Activated gamma-delta T cell (primary cell): ENCODE measurements at regions not wholly inside any gene's neighbourhood (a gene's known extent, or its start where the extent isn't known, plus 50 kb on each side); places are given as distances from the start of the nearest gene placed in this dataset.

Experiments used
- DNase-seq: peaks from one replicate; lab custom pipeline; 2025; lab: John Stamatoyannopoulos, UW

GRCh38 chr2:195498176-195498575, 158.8 kb upstream of the SLC39A10 start:
- DNase-seq: no peak

GRCh38 chr2:195496991-195497390, 160.0 kb upstream of the SLC39A10 start:
- DNase-seq: no peak

GRCh38 chr2:195495966-195496365, 161.1 kb upstream of the SLC39A10 start:
- no peak for DNase-seq

GRCh38 chr2:195495351-195495750, 161.7 kb upstream of the SLC39A10 start:
- no peak for DNase-seq

GRCh38 chr2:195494451-195494850, 162.6 kb upstream of the SLC39A10 start:
- DNase-seq: no peak

GRCh38 chr2:195493416-195493815, 163.6 kb upstream of the SLC39A10 start:
- no peak for DNase-seq

GRCh38 chr2:195490319-195490718, 166.7 kb upstream of the SLC39A10 start:
- no peak for DNase-seq

GRCh38 chr2:195489101-195489500, 167.9 kb upstream of the SLC39A10 start:
- DNase-seq: no peak

- DNase-seq: no peak
These were observed 168.5 kb upstream of the SLC39A10 start for GRCh38 chr2:195488567-195488966.

GRCh38 chr2:195486987-195487644, 169.9 kb upstream of the SLC39A10 start:
- no peak for DNase-seq

- DNase-seq: no peak
These were observed 170.5 kb upstream of the SLC39A10 start for GRCh38 chr2:195486520-195486919.

GRCh38 chr2:195482010-195482409, 175.0 kb upstream of the SLC39A10 start:
- no peak for DNase-seq

- no peak for DNase-seq
These were observed 176.9 kb upstream of the SLC39A10 start for GRCh38 chr2:195480121-195480520.

GRCh38 chr2:195479407-195479806, 177.6 kb upstream of the SLC39A10 start:
- no peak for DNase-seq

- DNase-seq: no peak
These were observed 179.0 kb upstream of the SLC39A10 start for GRCh38 chr2:195477996-195478382.

- no peak for DNase-seq
These were observed 179.6 kb upstream of the SLC39A10 start for GRCh38 chr2:195477248-195477995.

- no peak for DNase-seq
These were observed 181.7 kb upstream of the SLC39A10 start for GRCh38 chr2:195475336-195475735.

GRCh38 chr2:195473862-195474261, 183.2 kb upstream of the SLC39A10 start:
- no peak for DNase-seq

- no peak for DNase-seq
These were observed 184.4 kb upstream of the SLC39A10 start for GRCh38 chr2:195472501-195473234.

GRCh38 chr2:195471807-195472206, 185.2 kb upstream of the SLC39A10 start:
- no peak for DNase-seq

GRCh38 chr2:195471163-195471562, 185.9 kb upstream of the SLC39A10 start:
- no peak for DNase-seq

- DNase-seq: no peak
These were observed 186.4 kb upstream of the SLC39A10 start for GRCh38 chr2:195470622-195471021.

- no peak for DNase-seq
These were observed 188.3 kb upstream of the SLC39A10 start for GRCh38 chr2:195468771-195469170.
